ENCODE measurements at regions not wholly inside any gene's neighbourhood (a gene's known extent, or its start where the extent isn't known, plus 50 kb on each side); places are given as distances from the start of the nearest gene placed in this dataset.
"Not testable (repeated sequence)": the region's sequence is repeated elsewhere in the genome, so short reads cannot be mapped to it uniquely, and the experiment has no call there.

GRCh38 chr10:86579883-86580520 is 58.4 kb upstream of the WAPL start:
- H3K4me3 Mint-ChIP-seq = no peak overlapping the region
- CTCF ChIA-PET = interaction anchor here (0.6 to 1.4 kb wide), 2 partner anchors 178 to 180 kb away, joined by 3 to 4 read pairs; no protein-coding TSS in a partner anchor
- no peaks in the 10 kb centered on the region for H3K9me3 Mint-ChIP-seq (ENCODE audit: insufficient read depth)
- H3K4me1 Mint-ChIP-seq (ENCODE audit: low read depth) = no peaks in the 10 kb centered on the region
- H3K27me3 Mint-ChIP-seq (ENCODE audit: low read depth) = no peaks in the 10 kb centered on the region
- ATAC-seq (no peak), DNase-seq (no peak)
- POLR2A ChIA-PET = no interaction called here
- no peak overlapping the region for H3K27ac Mint-ChIP-seq
- H3K36me3 Mint-ChIP-seq (ENCODE audit: low read depth) = no peaks in the 10 kb centered on the region

DNA sequence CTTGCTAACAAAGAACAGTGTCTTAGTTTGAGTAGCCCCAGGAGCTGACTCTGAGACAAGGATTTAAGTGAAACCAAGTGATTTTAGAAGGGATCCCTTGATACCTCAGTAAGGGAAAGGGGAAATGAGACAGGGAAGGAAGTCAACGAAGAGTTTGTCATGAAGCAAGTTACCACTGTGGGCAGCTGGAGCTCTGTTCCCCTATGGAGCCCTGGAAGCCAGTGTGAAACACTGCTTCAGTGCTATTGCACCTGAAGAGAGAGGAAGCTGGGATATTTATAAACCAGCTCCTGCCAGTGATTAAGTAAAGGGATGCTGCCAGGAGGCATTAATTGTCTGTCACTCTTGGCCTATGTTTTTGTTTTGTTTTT is 58.9 kb upstream of the WAPL start:
- Mint-ChIP-seq H3K27me3 (ENCODE audit: low read depth) (no peaks in the 10 kb centered on the region), H3K9me3 (ENCODE audit: insufficient read depth) (no peaks in the 10 kb centered on the region), H3K36me3 (ENCODE audit: low read depth) (no peaks in the 10 kb centered on the region), H3K4me1 (ENCODE audit: low read depth) (no peaks in the 10 kb centered on the region), H3K4me3 (no peak overlapping the region), H3K27ac (no peak overlapping the region)
- DNase-seq (no peak), ATAC-seq (no peak)
- ChIA-PET CTCF (interaction anchor here (0.6 to 1.4 kb wide), 2 partner anchors 178 to 180 kb away, joined by 3 to 4 read pairs; no protein-coding TSS in a partner anchor), POLR2A (no interaction called here)

DNA sequence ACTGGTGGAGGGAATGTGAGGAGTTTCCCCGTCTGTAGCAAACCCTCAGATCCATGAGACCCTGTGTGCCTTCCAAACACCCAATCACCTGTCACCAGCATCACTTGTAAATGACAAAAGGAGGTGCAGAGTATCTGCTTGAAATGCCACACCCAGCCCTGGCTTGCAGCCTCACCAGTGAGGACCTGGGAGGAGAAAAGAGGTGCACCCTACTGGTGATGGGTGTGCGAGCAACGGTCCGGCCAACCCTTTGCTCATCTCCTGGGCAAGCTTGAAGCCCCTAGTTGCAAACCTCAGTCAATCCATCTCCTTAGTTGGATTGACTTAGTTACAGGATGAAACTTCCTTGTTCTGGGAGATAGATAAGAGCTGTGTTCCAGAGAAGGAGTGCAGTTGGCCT is 62.4 kb upstream of the WAPL start:
- Mint-ChIP-seq H3K27ac (no peak overlapping the region), H3K9me3 (ENCODE audit: insufficient read depth) (no peaks in the 10 kb centered on the region), H3K27me3 (ENCODE audit: low read depth) (no peaks in the 10 kb centered on the region), H3K4me1 (ENCODE audit: low read depth) (no peaks in the 10 kb centered on the region), H3K4me3 (no peak overlapping the region), H3K36me3 (ENCODE audit: low read depth) (no peaks in the 10 kb centered on the region)
- CTCF ChIA-PET = interaction anchor here (0.9 to 3.0 kb wide), 8 partner anchors 24 to 194 kb away, joined by 3 to 65 read pairs (median 7); no protein-coding TSS in a partner anchor
- ATAC-seq (peak; percentile 51), DNase-seq (peak; percentile 47)
- POLR2A ChIA-PET = interaction anchor here (0.8 to 2.0 kb wide), 2 partner anchors 183 to 184 kb away, joined by 6 to 19 read pairs; no protein-coding TSS in a partner anchor

DNA sequence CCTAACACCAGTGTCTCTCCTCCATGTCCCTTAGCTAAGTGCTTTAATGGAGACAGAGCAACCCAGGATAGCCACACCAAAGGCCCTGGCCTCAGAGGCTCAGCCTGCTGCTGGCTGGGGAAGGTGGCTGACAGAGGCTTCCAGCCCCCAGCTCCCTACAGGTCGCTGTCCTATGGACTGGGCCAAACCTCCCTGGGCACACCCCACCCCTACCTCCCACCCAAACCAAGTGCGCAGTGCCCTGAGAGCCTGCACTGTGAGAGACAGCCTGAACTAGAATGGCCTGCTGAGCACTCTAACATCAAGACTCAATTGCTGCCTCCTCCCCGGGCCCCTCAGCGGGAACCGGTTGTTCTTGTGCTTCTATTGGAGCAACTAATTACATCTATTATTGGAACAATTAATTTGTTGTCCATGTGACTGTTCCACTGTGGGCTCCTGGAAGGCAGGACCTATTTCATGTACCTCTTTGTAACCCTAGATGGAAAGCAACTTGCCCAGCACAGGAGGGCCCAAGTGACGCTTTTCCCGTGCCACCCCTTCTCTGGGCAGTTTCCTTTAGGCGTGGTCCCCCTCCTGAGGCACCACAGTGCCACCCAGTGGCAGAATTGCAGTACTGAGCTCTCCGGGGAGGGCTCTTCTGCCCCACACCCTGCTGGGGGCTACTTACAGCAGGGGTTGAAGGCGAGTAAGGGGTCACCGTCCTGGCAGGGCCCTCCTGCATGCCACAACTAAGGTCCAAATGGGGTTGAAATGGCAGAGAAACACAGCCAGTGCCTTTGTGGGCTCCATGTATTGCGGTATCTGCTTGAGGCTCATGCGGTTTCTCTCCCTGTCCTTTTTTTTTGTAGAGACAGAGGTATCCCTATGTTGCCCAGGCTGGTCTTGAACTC is 63.7 kb upstream of the WAPL start:
- no peaks in the 10 kb centered on the region for H3K27me3 Mint-ChIP-seq (ENCODE audit: low read depth)
- ChIA-PET CTCF (interaction anchor here (0.5 to 3.0 kb wide), 25 partner anchors 9 to 323 kb away, joined by 3 to 65 read pairs (median 4); partner anchors contain the start of gene WAPL), POLR2A (interaction anchor here (1.0 to 2.0 kb wide), 2 partner anchors 63 to 185 kb away, joined by 3 to 19 read pairs; no protein-coding TSS in a partner anchor)
- H3K4me1 Mint-ChIP-seq (ENCODE audit: low read depth) = no peaks in the 10 kb centered on the region
- ATAC-seq = peak; percentile 96
- DNase-seq = peak; percentile 79
- H3K36me3 Mint-ChIP-seq (ENCODE audit: low read depth) = no peaks in the 10 kb centered on the region
- no peak overlapping the region for H3K27ac Mint-ChIP-seq
- H3K9me3 Mint-ChIP-seq (ENCODE audit: insufficient read depth) = no peaks in the 10 kb centered on the region
- no peak overlapping the region for H3K4me3 Mint-ChIP-seq

DNA sequence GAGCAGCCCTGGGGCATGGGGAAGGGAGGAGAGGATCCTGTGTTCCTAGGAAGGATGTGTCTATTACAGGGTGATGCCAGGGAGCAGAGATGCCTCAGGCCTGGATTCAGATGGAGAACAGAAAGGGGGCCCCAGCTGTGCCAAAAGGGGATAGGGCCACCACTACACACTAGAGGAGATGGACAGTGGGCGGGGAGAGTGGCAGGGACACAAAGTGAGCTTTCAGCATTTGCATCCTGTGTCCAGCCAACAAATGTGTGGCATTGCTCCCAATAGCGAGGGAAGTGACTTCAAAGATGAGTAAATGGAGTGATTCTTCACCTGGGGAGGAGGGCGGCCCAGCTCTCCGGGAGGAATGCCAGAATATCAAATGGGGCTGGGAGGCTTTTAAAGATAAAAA is 64.9 kb upstream of the WAPL start:
- H3K9me3 Mint-ChIP-seq (ENCODE audit: insufficient read depth) = no peaks in the 10 kb centered on the region
- no peaks in the 10 kb centered on the region for H3K36me3 Mint-ChIP-seq (ENCODE audit: low read depth)

GRCh38 chr10:86588781-86589180 is 65.6 kb upstream of the OPN4 start:
- H3K27ac Mint-ChIP-seq; H3K9me3 Mint-ChIP-seq (ENCODE audit: insufficient read depth); POLR2A ChIA-PET; H3K4me1 Mint-ChIP-seq (ENCODE audit: low read depth); ATAC-seq; DNase-seq; H3K36me3 Mint-ChIP-seq (ENCODE audit: low read depth); H3K4me3 Mint-ChIP-seq; H3K27me3 Mint-ChIP-seq (ENCODE audit: low read depth): not testable (repeated sequence)
- CTCF ChIA-PET = interaction anchor here (1.4 kb wide), 1 partner anchor 189 kb away, joined by 9 read pairs; no protein-coding TSS in a partner anchor

More for the DNA sequence above, 64.9 kb upstream of the WAPL start:
- no peaks in the 10 kb centered on the region for H3K4me1 Mint-ChIP-seq (ENCODE audit: low read depth)
- CTCF ChIA-PET = interaction anchor here (1.0 to 1.5 kb wide), 3 partner anchors 49 to 188 kb away, joined by 4 to 15 read pairs (median 5); no protein-coding TSS in a partner anchor
- H3K4me3 Mint-ChIP-seq = no peak overlapping the region
- DNase-seq (no peak), ATAC-seq (no peak)
- POLR2A ChIA-PET = no interaction called here
- no peaks in the 10 kb centered on the region for H3K27me3 Mint-ChIP-seq (ENCODE audit: low read depth)
- H3K27ac Mint-ChIP-seq = no peak overlapping the region

DNA sequence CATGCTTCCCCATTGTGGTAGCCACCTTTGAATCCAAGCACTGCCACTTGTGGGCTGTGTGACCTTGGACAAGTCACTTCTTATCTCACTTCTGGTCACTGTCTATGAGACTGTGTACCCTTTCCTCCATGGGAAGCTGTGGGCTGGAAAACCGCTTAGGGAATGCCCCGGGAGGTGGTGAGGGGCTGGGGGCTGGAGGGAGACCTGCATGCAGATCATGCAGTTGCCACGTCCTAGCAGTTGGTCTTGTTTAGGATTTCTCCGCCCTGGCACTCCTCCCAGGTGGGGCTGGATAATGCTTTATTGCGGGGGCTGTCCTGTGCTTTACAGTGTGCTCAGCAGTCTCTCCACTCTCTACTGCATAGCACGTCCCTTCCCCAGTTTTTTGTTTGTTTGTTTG is 62.9 kb upstream of the OPN4 start:
- no peak for DNase-seq
- POLR2A ChIA-PET = no interaction called here
- CTCF ChIA-PET = interaction anchor here (1.4 kb wide), 1 partner anchor 191 kb away, joined by 3 read pairs; no protein-coding TSS in a partner anchor
- Mint-ChIP-seq H3K27ac (no peak overlapping the region), H3K4me1 (ENCODE audit: low read depth) (no peaks in the 10 kb centered on the region), H3K4me3 (no peak overlapping the region), H3K36me3 (ENCODE audit: low read depth) (no peaks in the 10 kb centered on the region), H3K27me3 (ENCODE audit: low read depth) (no peaks in the 10 kb centered on the region), H3K9me3 (ENCODE audit: insufficient read depth) (no peaks in the 10 kb centered on the region)
- no peak for ATAC-seq

GRCh38 chr10:86592413-86592812 is 61.9 kb upstream of the OPN4 start:
- Mint-ChIP-seq H3K9me3 (ENCODE audit: insufficient read depth) (no peaks in the 10 kb centered on the region), H3K4me3 (no peak overlapping the region), H3K4me1 (ENCODE audit: low read depth) (no peaks in the 10 kb centered on the region), H3K27me3 (ENCODE audit: low read depth) (no peaks in the 10 kb centered on the region), H3K27ac (no peak overlapping the region), H3K36me3 (ENCODE audit: low read depth) (no peaks in the 10 kb centered on the region)
- no peak for DNase-seq
- CTCF ChIA-PET = no interaction called here
- ATAC-seq = no peak
- POLR2A ChIA-PET = no interaction called here

DNA sequence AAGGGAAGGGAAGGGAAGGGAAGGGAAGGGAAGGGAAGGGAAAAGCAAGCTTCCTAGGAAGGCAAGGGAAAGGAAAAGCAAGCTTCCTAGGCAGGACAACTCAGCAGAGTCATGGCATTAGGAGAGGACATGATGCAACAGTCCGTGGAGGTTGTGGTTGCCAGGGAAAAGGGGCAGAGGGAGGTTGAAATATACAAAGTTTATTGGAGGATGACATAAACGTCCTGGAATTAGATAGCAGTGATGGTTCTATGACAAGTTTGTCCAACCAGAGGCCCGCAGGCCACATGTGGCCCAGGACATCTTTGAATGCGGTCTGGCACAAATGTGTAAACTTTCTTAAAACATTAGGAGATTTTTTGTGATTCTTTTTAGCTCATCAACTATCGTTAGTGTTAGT is 59.8 kb upstream of the OPN4 start:
- peak; percentile 3 for DNase-seq
- Mint-ChIP-seq H3K4me3 (no peak overlapping the region), H3K4me1 (ENCODE audit: low read depth) (no peaks in the 10 kb centered on the region), H3K9me3 (ENCODE audit: insufficient read depth) (no peaks in the 10 kb centered on the region), H3K27ac (no peak overlapping the region), H3K36me3 (ENCODE audit: low read depth) (no peaks in the 10 kb centered on the region), H3K27me3 (ENCODE audit: low read depth) (no peaks in the 10 kb centered on the region)
- POLR2A ChIA-PET = interaction anchor here (0.6 kb wide), 1 partner anchor 65 kb away, joined by 6 read pairs; no protein-coding TSS in a partner anchor
- no peak for ATAC-seq
- CTCF ChIA-PET = interaction anchor here (0.7 to 1.0 kb wide), 2 partner anchors 10 to 194 kb away, joined by 3 read pairs; no protein-coding TSS in a partner anchor

DNA sequence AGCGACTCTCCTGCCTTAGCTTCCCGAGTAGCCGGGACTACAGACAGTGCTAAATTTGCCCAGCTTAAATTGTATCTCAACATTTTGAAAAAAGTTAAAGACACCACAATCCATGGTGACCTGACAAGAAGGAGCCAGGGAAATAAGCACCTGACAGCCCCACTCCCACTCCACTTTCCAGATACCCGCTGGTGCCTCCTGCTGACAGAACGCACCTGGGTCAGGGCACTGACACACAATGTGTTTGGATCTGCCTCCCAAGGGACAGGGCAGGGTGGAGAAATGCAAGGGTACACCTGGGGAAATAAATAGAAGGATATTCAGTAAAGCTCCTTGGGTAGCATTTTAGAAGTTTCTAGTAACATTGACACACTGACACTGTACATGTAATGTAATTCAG is 58.9 kb upstream of the OPN4 start:
- ATAC-seq = no peak
- CTCF ChIA-PET = interaction anchor here (1.0 kb wide), 1 partner anchor 11 kb away, joined by 3 read pairs; no protein-coding TSS in a partner anchor
- Mint-ChIP-seq H3K4me3 (no peak overlapping the region), H3K9me3 (ENCODE audit: insufficient read depth) (no peaks in the 10 kb centered on the region), H3K4me1 (ENCODE audit: low read depth) (no peaks in the 10 kb centered on the region), H3K27ac (no peak overlapping the region), H3K36me3 (ENCODE audit: low read depth) (no peaks in the 10 kb centered on the region), H3K27me3 (ENCODE audit: low read depth) (no peaks in the 10 kb centered on the region)
- peak; percentile 18 for DNase-seq
- POLR2A ChIA-PET = no interaction called here

DNA sequence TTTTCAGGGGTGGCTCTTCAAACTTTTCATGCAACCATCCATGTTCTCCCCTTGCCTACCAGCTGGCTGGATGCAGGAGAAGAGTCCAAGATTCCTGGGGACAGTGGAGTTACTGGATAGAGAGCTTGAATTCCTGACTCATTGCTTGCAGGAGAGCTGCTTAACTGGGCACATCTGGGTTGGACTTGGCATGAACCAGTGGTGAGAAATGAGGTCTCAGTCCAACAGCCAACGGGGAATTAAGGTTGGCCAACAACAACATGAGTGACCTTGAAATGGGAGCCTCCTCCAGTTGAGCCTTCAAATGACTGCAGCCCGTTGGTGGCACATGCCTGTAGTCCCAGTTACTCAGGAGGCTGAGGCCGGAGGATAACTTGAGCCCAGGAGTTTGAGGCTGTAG is 58.1 kb upstream of the OPN4 start:
- POLR2A ChIA-PET = no interaction called here

DNA sequence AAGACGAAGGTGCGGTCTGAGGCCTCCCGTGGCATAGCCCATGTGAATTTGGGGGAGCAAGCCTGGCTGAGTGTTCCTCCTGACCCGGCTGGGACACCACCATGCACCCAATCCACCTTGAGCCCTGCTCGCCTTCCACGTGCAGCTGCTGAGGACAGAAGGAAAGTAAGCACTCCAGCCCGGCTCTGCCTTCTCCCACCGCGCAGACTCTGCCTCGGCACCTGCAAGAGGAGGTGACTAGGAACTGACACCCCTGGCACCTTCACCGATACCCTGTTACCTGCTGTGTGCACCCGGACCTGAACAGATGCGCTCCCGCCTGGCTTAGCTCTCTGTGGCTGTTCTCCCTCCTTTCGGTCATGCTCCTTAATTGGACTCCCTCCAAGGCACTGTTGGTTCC is 57.0 kb upstream of the OPN4 start:
- Mint-ChIP-seq H3K36me3 (ENCODE audit: low read depth) (no peaks in the 10 kb centered on the region), H3K27me3 (ENCODE audit: low read depth) (peaks cover 3% of the 10 kb centered on the region), H3K4me1 (ENCODE audit: low read depth) (no peaks in the 10 kb centered on the region), H3K9me3 (ENCODE audit: insufficient read depth) (no peaks in the 10 kb centered on the region), H3K27ac (no peak overlapping the region), H3K4me3 (no peak overlapping the region)
- ATAC-seq (no peak), DNase-seq (peak; percentile 6)
- CTCF ChIA-PET = interaction anchor here (0.6 to 0.8 kb wide), 2 partner anchors 11 to 197 kb away, joined by 3 read pairs; no protein-coding TSS in a partner anchor
- POLR2A ChIA-PET = no interaction called here

More for the DNA sequence above, 58.1 kb upstream of the OPN4 start:
- no peak for DNase-seq
- no peak for ATAC-seq
- no peaks in the 10 kb centered on the region for H3K4me1 Mint-ChIP-seq (ENCODE audit: low read depth)
- CTCF ChIA-PET = interaction anchor here (0.8 kb wide), 1 partner anchor 196 kb away, joined by 3 read pairs; no protein-coding TSS in a partner anchor
- no peak overlapping the region for H3K27ac Mint-ChIP-seq
- H3K9me3 Mint-ChIP-seq (ENCODE audit: insufficient read depth) = no peaks in the 10 kb centered on the region
- no peak overlapping the region for H3K4me3 Mint-ChIP-seq
- H3K27me3 Mint-ChIP-seq (ENCODE audit: low read depth) = no peaks in the 10 kb centered on the region
- no peaks in the 10 kb centered on the region for H3K36me3 Mint-ChIP-seq (ENCODE audit: low read depth)
